Gastroesophageal sphincter (tissue), 3 donors: ENCODE measurements at regions not wholly inside any gene's neighbourhood (a gene's known extent, or its start where the extent isn't known, plus 50 kb on each side); places are given as distances from the start of the nearest gene placed in this dataset.

ENCODE experiments used
- POLR2A ChIP-seq, 2 donors: fragments of 450-650 bp; IDR thresholded peaks; one replicate each; pipeline ENCODE4 v1.6.1; 2017; ENCODE audit warnings: antibody characterized with exemption in 2 of 2, mild to moderate bottlenecking in 2 of 2, moderate library complexity in 1 of 2
- POLR2AphosphoS5 ChIP-seq: sonication (generic); formaldehyde crosslinking; IDR thresholded peaks from one replicate; pipeline ENCODE4 v1.6.1; 2017; ENCODE audit warnings: antibody characterized with exemption
- TF ChIP-seq, protein P1 (sequence below), 4 experiments: fragments of 200-600 bp in 2 of 4; fragments of 450-650 bp in 2 of 4; sonication (generic) in 1 of 4; IDR thresholded peaks; one replicate each; pipeline ENCODE4 v1.5.1; 2017 to 2019; ENCODE audit warnings: antibody characterized with exemption in 4 of 4, mild to moderate bottlenecking in 2 of 4, moderate library complexity in 2 of 4

DNA sequence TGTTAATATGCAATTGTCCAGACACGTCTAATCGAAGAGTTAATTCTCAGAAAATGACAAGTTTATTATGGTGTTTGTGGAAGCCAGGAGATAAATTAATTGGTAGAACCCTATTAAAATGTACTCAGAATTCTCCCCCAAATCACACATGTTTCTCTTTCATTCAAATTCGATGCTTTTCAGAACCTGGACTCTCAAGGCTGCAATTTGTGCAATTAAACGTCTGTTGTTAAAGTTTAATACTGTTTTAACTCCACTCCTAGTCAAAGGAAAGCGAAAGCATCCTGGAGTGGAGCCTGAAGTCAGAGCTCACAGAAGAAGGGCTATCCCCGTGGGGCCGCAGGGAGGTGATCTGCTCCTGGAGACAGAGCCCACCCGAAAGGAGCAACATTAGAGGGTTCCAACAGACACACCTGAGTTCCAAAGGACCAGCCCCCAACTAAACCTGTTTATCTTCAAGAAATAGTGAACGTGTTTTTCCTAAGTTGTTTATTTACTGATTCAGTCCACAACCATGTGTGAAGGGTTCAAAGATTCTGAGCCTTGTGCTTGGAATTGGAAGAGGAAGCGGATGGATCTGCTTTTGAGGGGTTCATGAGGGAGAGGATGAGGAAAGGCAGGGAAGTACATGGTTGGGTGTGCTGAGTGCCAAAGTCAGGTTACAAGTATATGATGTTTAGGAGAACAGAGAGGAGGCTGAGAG, 68.0 kb upstream of the AKT3 start:
- TF ChIP-seq, protein P1, sequence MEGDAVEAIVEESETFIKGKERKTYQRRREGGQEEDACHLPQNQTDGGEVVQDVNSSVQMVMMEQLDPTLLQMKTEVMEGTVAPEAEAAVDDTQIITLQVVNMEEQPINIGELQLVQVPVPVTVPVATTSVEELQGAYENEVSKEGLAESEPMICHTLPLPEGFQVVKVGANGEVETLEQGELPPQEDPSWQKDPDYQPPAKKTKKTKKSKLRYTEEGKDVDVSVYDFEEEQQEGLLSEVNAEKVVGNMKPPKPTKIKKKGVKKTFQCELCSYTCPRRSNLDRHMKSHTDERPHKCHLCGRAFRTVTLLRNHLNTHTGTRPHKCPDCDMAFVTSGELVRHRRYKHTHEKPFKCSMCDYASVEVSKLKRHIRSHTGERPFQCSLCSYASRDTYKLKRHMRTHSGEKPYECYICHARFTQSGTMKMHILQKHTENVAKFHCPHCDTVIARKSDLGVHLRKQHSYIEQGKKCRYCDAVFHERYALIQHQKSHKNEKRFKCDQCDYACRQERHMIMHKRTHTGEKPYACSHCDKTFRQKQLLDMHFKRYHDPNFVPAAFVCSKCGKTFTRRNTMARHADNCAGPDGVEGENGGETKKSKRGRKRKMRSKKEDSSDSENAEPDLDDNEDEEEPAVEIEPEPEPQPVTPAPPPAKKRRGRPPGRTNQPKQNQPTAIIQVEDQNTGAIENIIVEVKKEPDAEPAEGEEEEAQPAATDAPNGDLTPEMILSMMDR (IDR thresholded peaks at IDR 0.05): no peak
- no peak for TF ChIP-seq POLR2A (IDR thresholded peaks at IDR 0.05)
- TF ChIP-seq POLR2AphosphoS5: no peak
